ENCODE measurements at regions not wholly inside any gene's neighbourhood (a gene's known extent, or its start where the extent isn't known, plus 50 kb on each side); places are given as distances from the start of the nearest gene placed in this dataset.

DNA sequence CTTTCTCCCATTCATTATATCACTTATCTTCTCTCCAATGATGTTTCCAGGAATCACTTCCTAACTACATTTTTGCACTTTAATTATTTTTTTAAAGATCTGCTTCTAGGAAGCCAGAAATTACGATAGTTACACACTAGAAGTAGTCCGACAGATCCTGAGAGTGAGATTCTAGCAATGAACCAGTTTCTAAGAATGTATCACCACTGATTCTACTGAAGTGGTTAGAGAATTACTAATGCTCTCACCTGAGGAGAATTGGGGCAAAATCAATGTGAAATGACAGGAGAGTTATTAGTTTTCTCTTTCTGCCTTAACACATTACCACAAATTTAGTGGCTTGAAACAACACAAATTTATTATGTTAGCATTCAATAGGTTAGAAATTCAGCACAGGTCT, 241.2 kb downstream of the CASP12 start:
- Histone ChIP-seq H3K79me2 (ENCODE audit: low read length) (no peaks in the 10 kb centered on the region), H3K4me2 (ENCODE audit: low read length) (no peak overlapping the region), H4K20me1 (ENCODE audit: insufficient read depth, low read length) (no peaks in the 10 kb centered on the region), H2AFZ (ENCODE audit: low read depth, low read length) (no peak overlapping the region), H3K9ac (ENCODE audit: low read length) (no peak overlapping the region), H3K9me3 (ENCODE audit: insufficient read depth, low read length) (no peaks in the 10 kb centered on the region), H3K27me3 (ENCODE audit: low read depth, low read length) (no peaks in the 10 kb centered on the region), H3K36me3 (replicated peaks; ENCODE audit: low read depth, low read length) (no peaks in the 10 kb centered on the region), H3K4me3 (ENCODE audit: low read length) (no peak overlapping the region), H3K27ac (ENCODE audit: low read length) (no peak overlapping the region), H3K4me1 (ENCODE audit: low read length) (no peaks in the 10 kb centered on the region)
- no peak for TF ChIP-seq EZH2phosphoT487 (IDR thresholded peaks at IDR 0.05; ENCODE audit: low read depth)
- TF ChIP-seq, protein P1, sequence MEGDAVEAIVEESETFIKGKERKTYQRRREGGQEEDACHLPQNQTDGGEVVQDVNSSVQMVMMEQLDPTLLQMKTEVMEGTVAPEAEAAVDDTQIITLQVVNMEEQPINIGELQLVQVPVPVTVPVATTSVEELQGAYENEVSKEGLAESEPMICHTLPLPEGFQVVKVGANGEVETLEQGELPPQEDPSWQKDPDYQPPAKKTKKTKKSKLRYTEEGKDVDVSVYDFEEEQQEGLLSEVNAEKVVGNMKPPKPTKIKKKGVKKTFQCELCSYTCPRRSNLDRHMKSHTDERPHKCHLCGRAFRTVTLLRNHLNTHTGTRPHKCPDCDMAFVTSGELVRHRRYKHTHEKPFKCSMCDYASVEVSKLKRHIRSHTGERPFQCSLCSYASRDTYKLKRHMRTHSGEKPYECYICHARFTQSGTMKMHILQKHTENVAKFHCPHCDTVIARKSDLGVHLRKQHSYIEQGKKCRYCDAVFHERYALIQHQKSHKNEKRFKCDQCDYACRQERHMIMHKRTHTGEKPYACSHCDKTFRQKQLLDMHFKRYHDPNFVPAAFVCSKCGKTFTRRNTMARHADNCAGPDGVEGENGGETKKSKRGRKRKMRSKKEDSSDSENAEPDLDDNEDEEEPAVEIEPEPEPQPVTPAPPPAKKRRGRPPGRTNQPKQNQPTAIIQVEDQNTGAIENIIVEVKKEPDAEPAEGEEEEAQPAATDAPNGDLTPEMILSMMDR (IDR thresholded peaks at IDR 0.05; ENCODE audit: low read depth, low read length) = no peak

DNA sequence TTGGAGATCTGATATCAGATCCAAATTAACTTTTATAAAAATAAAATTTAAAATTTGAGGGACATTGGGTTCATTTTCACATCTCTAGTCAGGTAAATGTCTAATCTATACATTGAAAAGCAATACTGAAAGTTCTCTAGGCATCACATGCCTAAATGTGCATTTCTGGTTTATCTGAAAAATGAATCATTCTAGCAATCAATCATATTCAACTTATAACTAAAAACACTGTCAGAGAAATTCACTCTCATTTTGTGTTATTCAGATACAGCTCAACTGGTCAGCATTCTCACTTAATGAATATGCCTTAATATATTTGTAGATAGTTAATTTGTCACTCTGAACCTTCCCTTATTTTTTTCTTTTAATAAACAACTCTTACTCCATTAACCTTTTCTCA, 243.2 kb downstream of the CASP12 start:
- Histone ChIP-seq H3K4me3 (ENCODE audit: low read length) (no peak overlapping the region), H3K9ac (ENCODE audit: low read length) (no peak overlapping the region), H3K4me1 (ENCODE audit: low read length) (no peaks in the 10 kb centered on the region), H3K79me2 (ENCODE audit: low read length) (no peaks in the 10 kb centered on the region), H4K20me1 (ENCODE audit: insufficient read depth, low read length) (no peaks in the 10 kb centered on the region), H3K36me3 (replicated peaks; ENCODE audit: low read depth, low read length) (no peaks in the 10 kb centered on the region), H3K4me2 (ENCODE audit: low read length) (no peak overlapping the region), H3K9me3 (ENCODE audit: insufficient read depth, low read length) (0 out of 2 replicates have a peak, but pooled peaks cover 2% of the 10 kb centered on the region), H2AFZ (ENCODE audit: low read depth, low read length) (no peak overlapping the region), H3K27me3 (ENCODE audit: low read depth, low read length) (no peaks in the 10 kb centered on the region), H3K27ac (ENCODE audit: low read length) (no peak overlapping the region)
- TF ChIP-seq, protein P1 (IDR thresholded peaks at IDR 0.05; ENCODE audit: low read depth, low read length) = no peak
- no peak for TF ChIP-seq EZH2phosphoT487 (IDR thresholded peaks at IDR 0.05; ENCODE audit: low read depth)

DNA sequence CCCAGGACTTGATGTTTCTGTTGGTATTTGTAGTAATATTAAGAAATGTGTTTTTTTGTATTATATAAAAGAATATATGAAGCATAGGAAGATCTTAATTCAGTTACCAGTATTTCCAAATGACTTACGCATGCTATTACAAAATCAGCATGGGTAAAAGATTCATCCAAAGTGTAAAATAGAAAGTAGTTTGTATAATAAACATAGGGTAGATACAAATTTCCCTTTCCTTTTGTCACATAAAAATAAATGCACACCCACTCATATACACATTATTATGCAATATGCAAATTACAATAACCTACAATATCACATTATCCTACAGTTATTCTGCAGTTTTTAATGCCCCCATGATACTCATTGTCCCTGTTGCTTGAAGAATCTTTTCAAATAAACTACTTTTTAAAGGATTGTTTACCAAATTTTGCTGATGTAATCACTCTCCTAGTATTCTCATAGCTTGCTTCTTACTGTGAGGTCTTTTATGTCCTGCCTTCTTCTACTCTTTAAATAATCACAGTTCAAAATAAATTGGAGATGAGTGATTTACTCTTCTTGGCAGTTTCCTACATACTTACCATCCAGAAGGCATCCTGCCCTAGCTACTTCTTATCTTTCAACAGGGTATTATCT, 244.0 kb downstream of the CASP12 start:
- H3K9ac ChIP-seq (ENCODE audit: low read length) = no peak overlapping the region
- no peaks in the 10 kb centered on the region for H3K79me2 ChIP-seq (ENCODE audit: low read length)
- no peak for TF ChIP-seq EZH2phosphoT487 (IDR thresholded peaks at IDR 0.05; ENCODE audit: low read depth)
- TF ChIP-seq, protein P1 (IDR thresholded peaks at IDR 0.05; ENCODE audit: low read depth, low read length) = no peak
- H3K4me3 ChIP-seq (ENCODE audit: low read length) = no peak overlapping the region
- no peak overlapping the region for H3K27ac ChIP-seq (ENCODE audit: low read length)
- H3K27me3 ChIP-seq (ENCODE audit: low read depth, low read length) = no peaks in the 10 kb centered on the region
- H3K4me2 ChIP-seq (ENCODE audit: low read length) = no peak overlapping the region
- no peaks in the 10 kb centered on the region for H4K20me1 ChIP-seq (ENCODE audit: insufficient read depth, low read length)
- H3K36me3 ChIP-seq (replicated peaks; ENCODE audit: low read depth, low read length) = no peaks in the 10 kb centered on the region
- no peak overlapping the region for H2AFZ ChIP-seq (ENCODE audit: low read depth, low read length)
- H3K9me3 ChIP-seq (ENCODE audit: insufficient read depth, low read length) = 0 out of 2 replicates have a peak, but pooled peaks cover 2% of the 10 kb centered on the region
- H3K4me1 ChIP-seq (ENCODE audit: low read length) = no peaks in the 10 kb centered on the region

DNA sequence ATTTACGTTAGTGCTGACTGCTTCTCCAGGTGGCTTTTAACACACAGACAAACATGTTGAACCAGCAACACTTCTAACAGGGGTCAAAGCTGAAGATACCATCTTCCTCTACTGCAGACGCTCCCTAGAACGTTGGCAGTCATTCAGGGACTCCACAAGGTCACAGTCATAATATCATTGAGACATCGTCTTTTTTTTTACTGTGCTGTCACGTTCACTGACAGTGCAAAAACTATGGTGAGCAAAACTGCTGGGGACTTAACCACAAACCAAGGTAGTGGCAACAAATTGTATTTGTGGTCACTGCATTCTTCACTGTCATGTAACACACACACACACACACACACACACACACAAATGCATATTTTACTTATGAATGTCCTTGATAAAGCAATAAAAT, 244.9 kb downstream of the CASP12 start:
- Histone ChIP-seq H3K9me3 (ENCODE audit: insufficient read depth, low read length) (0 out of 2 replicates have a peak, but pooled peaks cover 2% of the 10 kb centered on the region), H3K27ac (ENCODE audit: low read length) (no peak overlapping the region), H3K27me3 (ENCODE audit: low read depth, low read length) (no peaks in the 10 kb centered on the region), H3K9ac (ENCODE audit: low read length) (no peak overlapping the region), H2AFZ (ENCODE audit: low read depth, low read length) (no peak overlapping the region), H4K20me1 (ENCODE audit: insufficient read depth, low read length) (no peaks in the 10 kb centered on the region), H3K4me3 (ENCODE audit: low read length) (no peak overlapping the region), H3K4me2 (ENCODE audit: low read length) (no peak overlapping the region), H3K4me1 (ENCODE audit: low read length) (no peaks in the 10 kb centered on the region), H3K79me2 (ENCODE audit: low read length) (no peaks in the 10 kb centered on the region), H3K36me3 (replicated peaks; ENCODE audit: low read depth, low read length) (no peaks in the 10 kb centered on the region)
- no peak for TF ChIP-seq EZH2phosphoT487 (IDR thresholded peaks at IDR 0.05; ENCODE audit: low read depth)
- TF ChIP-seq, protein P1 (IDR thresholded peaks at IDR 0.05; ENCODE audit: low read depth, low read length) = no peak

Data from OCI-LY3 (cell line).